HG02981 (cell line): ENCODE measurements at regions not wholly inside any gene's neighbourhood (a gene's known extent, or its start where the extent isn't known, plus 50 kb on each side); places are given as distances from the start of the nearest gene placed in this dataset.

Source experiments
- ATAC-seq: cut with Tn5 transposase; IDR thresholded peaks from one replicate; pipeline ENCODE4 v1.9.1; 2021; ENCODE audit warnings: mild to moderate bottlenecking, moderate library complexity; ENCODE audit not compliant: unreplicated experiment

DNA sequence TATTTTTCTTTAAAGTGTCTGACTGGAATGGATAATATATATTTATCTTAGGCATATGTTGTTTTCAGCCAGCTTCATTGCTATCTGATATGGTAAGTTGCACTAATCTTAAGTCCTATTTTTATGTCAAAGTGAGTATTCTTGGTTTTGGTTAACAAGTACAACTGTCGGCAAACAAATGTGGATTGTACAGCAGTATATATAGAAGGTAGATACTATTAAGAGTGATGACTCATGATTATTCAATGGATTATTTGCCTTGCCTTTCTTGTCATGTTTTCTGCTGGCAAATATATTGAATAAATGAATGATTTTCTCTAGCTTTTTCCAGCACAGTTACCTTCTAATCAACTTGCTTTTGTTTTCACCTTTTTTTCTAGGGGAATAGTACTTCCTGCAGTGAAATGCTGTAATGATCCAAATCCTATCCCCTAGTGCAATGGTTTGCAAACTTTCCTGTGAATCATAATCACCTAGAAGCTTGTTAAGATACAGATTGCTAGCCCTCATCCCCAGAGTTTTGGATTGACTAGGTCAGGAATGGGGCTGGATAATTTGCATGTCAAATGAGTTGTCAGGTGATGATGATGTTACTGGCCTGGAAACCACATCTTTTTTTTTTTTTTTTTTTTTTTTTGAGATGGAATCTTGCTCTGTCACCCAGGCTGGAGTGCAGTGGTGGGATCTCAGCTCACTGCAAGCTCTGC is 60.8 kb upstream of the ARRDC3 start:
- no peak for ATAC-seq

DNA sequence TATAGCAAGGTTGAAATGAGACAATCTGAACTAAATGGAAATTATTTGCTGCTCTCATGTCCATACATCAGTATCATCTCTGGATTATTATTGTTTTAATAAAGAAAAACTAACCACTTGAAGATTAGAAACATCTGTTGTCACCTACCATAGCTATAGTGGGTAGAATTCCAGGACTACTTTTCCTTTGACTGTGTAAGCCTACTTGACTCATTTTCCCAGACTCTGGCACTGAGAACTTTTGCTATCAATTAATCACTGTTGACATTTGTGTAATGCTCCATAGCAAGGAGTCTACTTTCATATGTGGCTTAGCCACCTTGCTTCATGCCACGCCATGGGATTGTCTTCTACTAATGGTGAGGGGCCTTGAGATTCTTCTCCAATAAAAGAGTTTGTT is 59.9 kb upstream of the ARRDC3 start:
- ATAC-seq, result no peak

DNA sequence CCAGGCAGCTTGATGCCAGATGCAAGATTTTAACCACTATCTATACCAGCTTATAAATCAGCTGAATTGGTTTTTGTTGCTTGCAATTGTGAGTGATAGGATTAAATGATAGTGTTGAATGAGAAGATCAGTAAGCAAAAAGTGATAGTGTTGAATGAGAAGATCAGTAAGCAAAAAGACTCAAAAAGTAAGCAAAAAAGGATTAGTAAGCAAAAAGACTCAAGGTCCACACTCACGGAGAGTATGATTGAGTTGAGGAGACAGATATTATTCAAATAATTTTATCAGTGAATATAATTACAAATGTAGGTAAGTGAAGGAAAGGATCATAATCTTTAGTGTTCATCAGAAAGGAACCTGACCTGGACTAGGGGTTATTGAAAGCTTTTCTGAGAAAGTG is 58.0 kb upstream of the ARRDC3 start:
- ATAC-seq, result no peak

DNA sequence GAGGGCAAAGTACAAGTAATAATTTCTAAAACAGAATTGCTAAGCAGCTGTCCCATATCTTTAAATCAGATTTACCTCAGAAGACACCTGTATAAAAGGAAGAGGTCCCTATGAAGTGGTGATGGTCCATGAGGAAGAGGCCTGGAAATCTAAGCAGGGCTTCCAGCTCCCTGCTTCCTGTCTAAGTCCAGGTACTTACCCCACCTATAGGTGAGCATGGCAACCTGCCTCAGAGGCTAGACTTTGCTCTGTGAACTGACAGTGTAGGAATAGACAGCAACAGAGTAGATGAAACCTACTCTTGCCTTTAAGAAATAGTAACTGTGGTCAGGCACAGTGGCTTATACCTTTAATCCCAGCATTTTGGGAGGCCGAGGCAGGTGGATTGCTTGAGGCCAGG is 55.8 kb upstream of the ARRDC3 start:
- no peak for ATAC-seq

- no peak for ATAC-seq
These were observed 53.1 kb upstream of the ARRDC3 start for GRCh38 chr5:91436241-91436640.

DNA sequence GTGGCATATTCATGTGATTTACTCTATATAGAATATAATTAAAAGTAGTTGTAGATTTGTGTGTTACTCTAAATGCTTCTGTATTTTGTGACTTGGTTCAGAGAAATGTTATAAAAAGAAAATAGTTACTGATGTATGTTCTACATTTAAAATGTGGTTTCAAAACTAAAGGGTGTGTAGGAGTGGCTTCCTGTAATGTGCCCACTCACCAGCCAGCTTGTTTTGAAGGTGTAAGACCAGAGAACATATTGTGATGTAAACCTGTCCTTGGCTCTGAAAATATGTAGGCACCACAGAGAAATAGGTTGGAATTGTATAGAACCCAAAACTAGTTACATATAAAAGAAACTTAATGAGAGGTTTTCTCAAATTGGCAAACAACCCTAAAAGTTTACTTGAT is 51.2 kb upstream of the ARRDC3 start:
- no peak for ATAC-seq

GRCh38 chr5:91433861-91434260 is 50.7 kb upstream of the ARRDC3 start:
- ATAC-seq, result no peak
